MM.1S (cell line): ENCODE measurements at regions not wholly inside any gene's neighbourhood (a gene's known extent, or its start where the extent isn't known, plus 50 kb on each side); places are given as distances from the start of the nearest gene placed in this dataset.

Experiments used
- EZH2 ChIP-seq: fragments of 300-600 bp; sonication (generic); optimal IDR thresholded peaks from 2 replicates; pipeline ENCODE3; 2017; ENCODE audit warnings: low read depth, mild to moderate bottlenecking, antibody characterized with exemption, low read length, mixed read lengths
- EZH2phosphoT487 ChIP-seq: fragments of 300-600 bp; sonication (generic); IDR thresholded peaks from 2 replicates; pipeline ENCODE4 v1.6.1; 2018; ENCODE audit warnings: antibody characterized with exemption, low read length
- TF ChIP-seq, protein P1 (sequence below): fragments of 300-600 bp; sonication (generic); IDR thresholded peaks from 2 replicates; pipeline ENCODE4 v1.5.1; 2016; ENCODE audit warnings: antibody characterized with exemption, low read length, mixed read lengths

DNA sequence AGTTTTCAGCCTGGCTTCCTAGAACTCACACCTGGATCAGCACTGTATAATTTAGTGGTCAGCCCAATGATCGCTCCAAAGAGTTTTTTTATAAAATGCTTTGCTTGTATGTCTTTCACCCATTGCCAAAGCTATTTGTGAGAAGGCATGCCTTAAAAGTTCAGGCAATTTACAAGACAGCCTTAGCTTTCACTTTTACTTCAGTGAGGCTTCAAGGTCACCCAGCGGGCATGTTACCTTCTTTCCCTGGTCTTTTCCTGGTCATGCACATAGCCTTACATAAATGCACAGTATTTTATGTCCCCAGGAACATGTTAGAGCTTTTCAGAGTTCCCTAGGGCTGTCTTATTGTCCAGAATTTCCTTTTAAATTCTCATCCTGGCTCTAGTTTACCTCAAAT is 179.9 kb upstream of the TMEM72 start:
- TF ChIP-seq, protein P1, sequence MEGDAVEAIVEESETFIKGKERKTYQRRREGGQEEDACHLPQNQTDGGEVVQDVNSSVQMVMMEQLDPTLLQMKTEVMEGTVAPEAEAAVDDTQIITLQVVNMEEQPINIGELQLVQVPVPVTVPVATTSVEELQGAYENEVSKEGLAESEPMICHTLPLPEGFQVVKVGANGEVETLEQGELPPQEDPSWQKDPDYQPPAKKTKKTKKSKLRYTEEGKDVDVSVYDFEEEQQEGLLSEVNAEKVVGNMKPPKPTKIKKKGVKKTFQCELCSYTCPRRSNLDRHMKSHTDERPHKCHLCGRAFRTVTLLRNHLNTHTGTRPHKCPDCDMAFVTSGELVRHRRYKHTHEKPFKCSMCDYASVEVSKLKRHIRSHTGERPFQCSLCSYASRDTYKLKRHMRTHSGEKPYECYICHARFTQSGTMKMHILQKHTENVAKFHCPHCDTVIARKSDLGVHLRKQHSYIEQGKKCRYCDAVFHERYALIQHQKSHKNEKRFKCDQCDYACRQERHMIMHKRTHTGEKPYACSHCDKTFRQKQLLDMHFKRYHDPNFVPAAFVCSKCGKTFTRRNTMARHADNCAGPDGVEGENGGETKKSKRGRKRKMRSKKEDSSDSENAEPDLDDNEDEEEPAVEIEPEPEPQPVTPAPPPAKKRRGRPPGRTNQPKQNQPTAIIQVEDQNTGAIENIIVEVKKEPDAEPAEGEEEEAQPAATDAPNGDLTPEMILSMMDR = no peak
- TF ChIP-seq EZH2 (no peak), EZH2phosphoT487 (no peak)
